A673 (cell line): ENCODE measurements at regions not wholly inside any gene's neighbourhood (a gene's known extent, or its start where the extent isn't known, plus 50 kb on each side); places are given as distances from the start of the nearest gene placed in this dataset.
"Not testable (repeated sequence)": the region's sequence is repeated elsewhere in the genome, so short reads cannot be mapped to it uniquely, and the experiment has no call there.

ENCODE experiments used
- BruUV-seq: library from RNA; stranded (reverse); fragments of 400-500 nt; replicated peaks from 2 replicates; lab custom pipeline; 2021; lab: Mats Ljungman, UMichigan
- CTCF ChIA-PET: fragments of 300-600 bp; sonication (Branson Sonifier 250); formaldehyde crosslinking; loops from one replicate; lab custom pipeline; 2022; ENCODE audit warnings: antibody characterized with exemption; lab: Charles Lee
- POLR2A ChIA-PET: fragments of 300-600 bp; sonication (Branson Sonifier 250); formaldehyde crosslinking; loops from one replicate; lab custom pipeline; 2022; ENCODE audit warnings: antibody characterized with exemption; ENCODE audit not compliant: low non-redundant PET; lab: Charles Lee
- DNase-seq: peaks from one replicate; pipeline ENCODE4 v3.0.0-alpha.2; 2015; ENCODE audit warnings: low spot score
- H3K27ac ChIP-seq: fragments of 200-600 bp; sonication (generic); 2 replicates; pipeline ENCODE4 v1.5.1; 2016; ENCODE audit warnings: mixed run types, low read depth, mild to moderate bottlenecking, mixed read lengths, antibody characterized with exemption, low read length; ENCODE audit not compliant: poor library complexity, severe bottlenecking
- H3K27me3 ChIP-seq: fragments of 200-600 bp; sonication (generic); replicated peaks from 2 replicates; pipeline ENCODE4 v1.6.1; 2017; ENCODE audit warnings: mixed run types, low read depth, mild to moderate bottlenecking, mixed read lengths, antibody characterized with exemption, low read length; ENCODE audit not compliant: insufficient read depth, poor library complexity
- H3K36me3 ChIP-seq: fragments of 200-600 bp; sonication (generic); 2 replicates; pipeline ENCODE4 v1.6.1; 2016; ENCODE audit warnings: mixed run types, mild to moderate bottlenecking, mixed read lengths, antibody characterized with exemption, low read length; ENCODE audit not compliant: insufficient read depth, poor library complexity, severe bottlenecking
- H3K4me1 ChIP-seq: fragments of 200-600 bp; sonication (generic); 2 replicates; pipeline ENCODE4 v1.6.1; 2017; ENCODE audit warnings: mixed run types, mild to moderate bottlenecking, mixed read lengths, antibody characterized with exemption, low read length; ENCODE audit not compliant: insufficient read depth, poor library complexity, severe bottlenecking
- H3K4me3 ChIP-seq: fragments of 200-600 bp; sonication (generic); 2 replicates; pipeline ENCODE4 v1.5.1; 2016; ENCODE audit warnings: low read depth, mixed run types, mild to moderate bottlenecking, mixed read lengths, low read length; ENCODE audit not compliant: poor library complexity, severe bottlenecking
- H3K9me3 ChIP-seq: fragments of 200-600 bp; sonication (generic); 2 replicates; pipeline ENCODE4 v1.6.1; 2016; ENCODE audit warnings: mixed run types, low read depth, mild to moderate bottlenecking, mixed read lengths, antibody characterized with exemption, low read length; ENCODE audit not compliant: poor library complexity, severe bottlenecking
- CTCF ChIP-seq: fragments of 300-800, 200-600 bp; sonication (generic); conservative IDR thresholded peaks from 2 replicates; pipeline ENCODE4 v1.5.1; 2017; ENCODE audit warnings: low read depth, mild to moderate bottlenecking, antibody characterized with exemption, low read length, moderate library complexity, mixed read lengths
- EZH2 ChIP-seq: fragments of 200-600 bp; sonication (generic); IDR thresholded peaks from 2 replicates; pipeline ENCODE4 v1.6.1; 2017; ENCODE audit warnings: borderline replicate concordance, low read depth, mild to moderate bottlenecking, mixed read lengths, antibody characterized with exemption, low read length; ENCODE audit not compliant: poor library complexity, severe bottlenecking
- intact Hi-C: fragments of 100-400 bp; cut with micrococcal nuclease; formaldehyde crosslinking; loops from one replicate; pipeline ENCODE4 v1.10.0; 2022; ENCODE audit not compliant: unreplicated experiment

GRCh38 chr6:27743787-27744186 is 168.4 kb downstream of the OR2B2 start:
- POLR2A ChIA-PET: no interaction called here
- no peak overlapping the region for H3K27ac ChIP-seq
- CTCF ChIA-PET: no interaction called here
- TF ChIP-seq EZH2 (no peak), CTCF (no peak)
- no peaks in the 10 kb centered on the region for H3K4me1 ChIP-seq
- no TSS peak for BruUV-seq
- intact Hi-C loops: no loop called here
- no peaks in the 10 kb centered on the region for H3K9me3 ChIP-seq
- H3K27me3 ChIP-seq: no peaks in the 10 kb centered on the region
- no peak overlapping the region for H3K4me3 ChIP-seq
- no peak for DNase-seq
- no peaks in the 10 kb centered on the region for H3K36me3 ChIP-seq

DNA sequence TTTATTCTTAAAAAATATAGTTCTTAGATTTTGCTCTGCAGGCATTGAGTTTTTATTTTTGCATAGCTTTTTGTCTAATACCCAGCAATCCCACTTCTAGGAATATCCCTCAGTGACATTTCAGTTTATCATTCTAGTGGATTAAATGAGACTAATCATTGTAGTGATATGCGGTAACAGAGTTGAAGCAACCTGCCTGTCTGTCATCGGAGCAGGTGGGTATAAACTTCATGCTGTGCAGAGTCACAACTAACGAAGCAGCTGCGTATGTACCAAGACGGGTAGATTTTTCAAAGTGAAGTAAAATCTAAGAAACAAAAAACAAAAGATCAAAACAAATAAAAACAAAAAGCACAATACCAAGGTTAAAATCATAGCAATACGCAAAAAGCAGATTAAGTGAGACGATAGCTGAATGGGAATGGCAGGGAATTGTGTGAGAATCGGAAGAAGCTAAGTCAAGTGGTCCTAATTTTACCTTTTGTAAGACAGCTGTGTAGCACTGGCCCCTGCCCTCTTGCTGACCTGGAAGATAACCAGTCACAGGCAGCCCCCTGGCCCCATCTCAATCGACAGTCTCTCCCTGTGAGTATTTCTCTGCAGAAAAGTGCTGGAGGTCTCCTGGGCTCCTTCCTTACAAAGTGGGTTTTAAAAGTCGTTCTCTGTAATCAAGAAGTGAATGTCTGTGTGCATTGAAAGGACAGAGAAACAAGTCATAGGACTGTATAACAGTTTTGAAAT is 169.2 kb downstream of the OR2B2 start:
- no peak for TF ChIP-seq CTCF
- no peak for TF ChIP-seq EZH2
- no peak overlapping the region for H3K4me3 ChIP-seq
- BruUV-seq: no TSS peak
- no peaks in the 10 kb centered on the region for H3K27me3 ChIP-seq
- ChIA-PET CTCF (interaction anchor here (0.5 kb wide), 1 partner anchor 204 kb away, joined by 7 read pairs; no protein-coding TSS in a partner anchor), POLR2A (no interaction called here)
- H3K36me3 ChIP-seq: no peaks in the 10 kb centered on the region
- no peaks in the 10 kb centered on the region for H3K9me3 ChIP-seq
- DNase-seq: no peak
- intact Hi-C loops: no loop called here
- H3K27ac ChIP-seq: no peak overlapping the region
- no peaks in the 10 kb centered on the region for H3K4me1 ChIP-seq

DNA sequence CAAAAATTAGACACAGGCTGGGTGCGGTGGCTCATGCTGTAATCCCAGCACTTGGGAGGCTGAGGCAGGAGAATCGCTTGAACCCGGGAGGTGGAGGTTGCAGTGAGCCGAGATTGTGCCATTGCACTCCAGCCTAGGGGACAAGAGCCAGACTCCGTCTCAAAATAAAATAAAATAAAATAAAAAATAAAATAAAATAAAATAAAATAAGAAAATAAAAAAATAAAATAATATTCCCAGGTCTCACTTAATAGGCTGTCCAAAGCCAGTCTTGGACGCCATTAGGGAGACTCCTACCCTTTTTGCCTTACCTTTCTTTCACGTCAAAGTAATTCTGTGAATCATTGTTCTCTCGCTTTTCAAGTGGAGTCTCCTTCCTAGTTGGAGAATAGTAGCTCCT is 172.3 kb downstream of the OR2B2 start:
- H3K4me3 ChIP-seq, H3K9me3 ChIP-seq, H3K36me3 ChIP-seq, H3K27ac ChIP-seq, POLR2A ChIA-PET, CTCF ChIA-PET, BruUV-seq, H3K4me1 ChIP-seq, DNase-seq, H3K27me3 ChIP-seq, intact Hi-C loops: not testable (repeated sequence)

DNA sequence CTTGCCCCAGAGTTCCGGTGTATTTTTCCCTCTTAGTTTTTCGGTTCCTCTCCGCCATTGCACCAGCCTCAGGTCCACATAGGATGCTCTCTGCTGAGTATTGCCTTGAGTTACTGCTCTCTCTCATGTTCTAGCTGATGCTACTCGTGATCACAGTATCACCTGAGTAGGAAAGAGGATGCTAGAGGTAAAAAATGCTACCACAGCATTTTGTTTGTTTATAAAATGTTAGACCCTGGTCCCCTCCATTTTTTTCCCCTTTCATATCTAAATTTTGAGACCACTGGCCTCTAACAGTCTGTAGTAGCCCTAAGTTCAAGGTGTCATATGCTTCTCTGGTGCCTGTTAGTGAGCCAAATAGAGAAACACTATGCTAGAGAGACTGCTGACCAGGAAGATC is 175.5 kb downstream of the OR2B2 start:
- ChIA-PET CTCF (no interaction called here), POLR2A (no interaction called here)
- TF ChIP-seq CTCF (no peak), EZH2 (no peak)

More for the DNA sequence above, 175.5 kb downstream of the OR2B2 start:
- Histone ChIP-seq H3K36me3 (no peaks in the 10 kb centered on the region), H3K27ac (no peak overlapping the region), H3K9me3 (no peaks in the 10 kb centered on the region), H3K4me3 (no peak overlapping the region), H3K27me3 (no peaks in the 10 kb centered on the region), H3K4me1 (no peaks in the 10 kb centered on the region)
- BruUV-seq: no TSS peak
- intact Hi-C loops: no loop called here
- no peak for DNase-seq
